Liver (tissue), 3 donors: ENCODE measurements at regions not wholly inside any gene's neighbourhood (a gene's known extent, or its start where the extent isn't known, plus 50 kb on each side); places are given as distances from the start of the nearest gene placed in this dataset.

Experiments used
- CTCF ChIP-seq: fragments of 150-350 bp; IDR thresholded peaks from 2 replicates; pipeline ENCODE4 v1.5.1; 2017; ENCODE audit warnings: improper control_type of control experiment, low read depth, low read length; ENCODE audit not compliant: missing input control
- FOXA1 ChIP-seq: IDR thresholded peaks from 2 replicates; pipeline ENCODE4 v1.6.1; 2016; ENCODE audit warnings: antibody characterized with exemption
- GABPA ChIP-seq, 2 donors: IDR thresholded peaks in 1 of 2; conservative IDR thresholded peaks in 1 of 2; 2 replicates each; pipeline ENCODE4 v1.6.1; 2016; ENCODE audit warnings: antibody characterized with exemption in 2 of 2, mild to moderate bottlenecking in 1 of 2, moderate library complexity in 1 of 2
- HNF4A ChIP-seq, 2 donors: conservative IDR thresholded peaks; 2 replicates each; pipeline ENCODE4 v1.6.1; 2016; ENCODE audit warnings: antibody characterized with exemption in 2 of 2, mild to moderate bottlenecking in 2 of 2
- JUND ChIP-seq, 2 donors: IDR thresholded peaks; 2 replicates each; pipeline ENCODE4 v1.6.1; 2016; ENCODE audit warnings: antibody characterized with exemption in 2 of 2
- MAX ChIP-seq: IDR thresholded peaks from 2 replicates; pipeline ENCODE4 v1.6.1; 2016; ENCODE audit warnings: antibody characterized with exemption
- NR2F2 ChIP-seq: IDR thresholded peaks from 2 replicates; pipeline ENCODE4 v1.6.1; 2016; ENCODE audit warnings: antibody characterized with exemption
- REST ChIP-seq: IDR thresholded peaks from 2 replicates; pipeline ENCODE4 v1.6.1; 2016; ENCODE audit warnings: antibody characterized with exemption, mild to moderate bottlenecking
- RXRA ChIP-seq, 2 donors: IDR thresholded peaks; 2 replicates each; pipeline ENCODE4 v1.6.1; 2017 to 2018; ENCODE audit warnings: antibody characterized with exemption in 2 of 2, mild to moderate bottlenecking in 1 of 2
- TAF1 ChIP-seq: conservative IDR thresholded peaks from 2 replicates; pipeline ENCODE4 v1.6.1; 2016; ENCODE audit warnings: antibody characterized with exemption, mild to moderate bottlenecking
- ZBTB33 ChIP-seq: IDR thresholded peaks from 2 replicates; pipeline ENCODE4 v1.6.1; 2016; ENCODE audit warnings: antibody characterized with exemption
- donor health status: healthy.
- donor health status: healthy.

- TF ChIP-seq CTCF (no peak), FOXA1 (no peak), TAF1 (no peak), ZBTB33 (no peak), MAX (no peak), REST (no peak), GABPA (IDR thresholded peaks at IDR 0.05 in 1 of 2, conservative IDR thresholded peaks at IDR 0.05 in 1 of 2) (no peak), HNF4A (conservative IDR thresholded peaks at IDR 0.05) (no peak), NR2F2 (no peak), RXRA (IDR thresholded peaks at IDR 0.05) (no peak), JUND (IDR thresholded peaks at IDR 0.05) (no peak)
Measured at GRCh38 chr6:141976994-141977393, 155.7 kb upstream of the GJE1 start.
